ENCODE measurements at regions not wholly inside any gene's neighbourhood (a gene's known extent, or its start where the extent isn't known, plus 50 kb on each side); places are given as distances from the start of the nearest gene placed in this dataset.

GRCh38 chr1:48164571-48164970 lies 57.9 kb upstream of the SLC5A9 start:
- DNase-seq (ENCODE audit: low spot score), result no peak
- TF ChIP-seq CTCF (IDR thresholded peaks at IDR 0.05; ENCODE audit: unreplicated experiment), result no peak
- Mint-ChIP-seq H3K4me1 (ENCODE audit: unreplicated experiment) (no peaks in the 10 kb centered on the region), H3K9me3 (ENCODE audit: unreplicated experiment) (no peaks in the 10 kb centered on the region), H3K4me3 (ENCODE audit: unreplicated experiment) (no peak overlapping the region), H3K27ac (ENCODE audit: unreplicated experiment) (no peak overlapping the region), H3K36me3 (ENCODE audit: low read depth, unreplicated experiment) (no peaks in the 10 kb centered on the region), H3K27me3 (ENCODE audit: unreplicated experiment) (peaks cover 1% of the 10 kb centered on the region)

GRCh38 chr1:48160486-48161132 lies 61.9 kb upstream of the SLC5A9 start:
- peaks cover 2% of the 10 kb centered on the region for H3K27me3 Mint-ChIP-seq (ENCODE audit: unreplicated experiment)
- no peak overlapping the region for H3K27ac Mint-ChIP-seq (ENCODE audit: unreplicated experiment)
- H3K4me3 Mint-ChIP-seq (ENCODE audit: unreplicated experiment), result no peak overlapping the region
- H3K9me3 Mint-ChIP-seq (ENCODE audit: unreplicated experiment), result no peaks in the 10 kb centered on the region
- no peak for DNase-seq (ENCODE audit: low spot score)
- TF ChIP-seq CTCF (IDR thresholded peaks at IDR 0.05; ENCODE audit: unreplicated experiment), result no peak
- H3K36me3 Mint-ChIP-seq (ENCODE audit: low read depth, unreplicated experiment), result no peaks in the 10 kb centered on the region
- H3K4me1 Mint-ChIP-seq (ENCODE audit: unreplicated experiment), result no peaks in the 10 kb centered on the region

GRCh38 chr1:48139275-48139674 lies 83.2 kb upstream of the SLC5A9 start:
- H3K27me3 Mint-ChIP-seq (ENCODE audit: unreplicated experiment), result peaks cover 4% of the 10 kb centered on the region
- peaks cover 5% of the 10 kb centered on the region for H3K9me3 Mint-ChIP-seq (ENCODE audit: unreplicated experiment)
- no peak overlapping the region for H3K4me3 Mint-ChIP-seq (ENCODE audit: unreplicated experiment)
- H3K4me1 Mint-ChIP-seq (ENCODE audit: unreplicated experiment), result no peaks in the 10 kb centered on the region
- no peak for DNase-seq (ENCODE audit: low spot score)
- H3K27ac Mint-ChIP-seq (ENCODE audit: unreplicated experiment), result no peak overlapping the region
- H3K36me3 Mint-ChIP-seq (ENCODE audit: low read depth, unreplicated experiment), result no peaks in the 10 kb centered on the region
- no peak for TF ChIP-seq CTCF (IDR thresholded peaks at IDR 0.05; ENCODE audit: unreplicated experiment)

- Mint-ChIP-seq H3K36me3 (ENCODE audit: low read depth, unreplicated experiment) (no peaks in the 10 kb centered on the region), H3K27me3 (ENCODE audit: unreplicated experiment) (peaks cover 4% of the 10 kb centered on the region), H3K4me1 (ENCODE audit: unreplicated experiment) (peaks cover 3% of the 10 kb centered on the region), H3K9me3 (ENCODE audit: unreplicated experiment) (no peaks in the 10 kb centered on the region), H3K27ac (ENCODE audit: unreplicated experiment) (no peak overlapping the region), H3K4me3 (ENCODE audit: unreplicated experiment) (no peak overlapping the region)
- no peak for DNase-seq (ENCODE audit: low spot score)
- TF ChIP-seq CTCF (IDR thresholded peaks at IDR 0.05; ENCODE audit: unreplicated experiment), result no peak
Observed at GRCh38 chr1:48127735-48128685, 94.5 kb upstream of the SLC5A9 start.

- H3K36me3 Mint-ChIP-seq (ENCODE audit: low read depth, unreplicated experiment), result no peaks in the 10 kb centered on the region
- H3K4me3 Mint-ChIP-seq (ENCODE audit: unreplicated experiment), result no peak overlapping the region
- H3K27me3 Mint-ChIP-seq (ENCODE audit: unreplicated experiment), result peaks cover 3% of the 10 kb centered on the region
- no peak for DNase-seq (ENCODE audit: low spot score)
- peaks cover 14% of the 10 kb centered on the region for H3K4me1 Mint-ChIP-seq (ENCODE audit: unreplicated experiment)
- no peaks in the 10 kb centered on the region for H3K9me3 Mint-ChIP-seq (ENCODE audit: unreplicated experiment)
- TF ChIP-seq CTCF (IDR thresholded peaks at IDR 0.05; ENCODE audit: unreplicated experiment), result no peak
- no peak overlapping the region for H3K27ac Mint-ChIP-seq (ENCODE audit: unreplicated experiment)
Observed at GRCh38 chr1:48123647-48124046, 98.9 kb upstream of the SLC5A9 start.

Measured in endothelial cell (in vitro differentiated cells).